Astrocyte of the cerebellum (primary cell): ENCODE measurements at regions not wholly inside any gene's neighbourhood (a gene's known extent, or its start where the extent isn't known, plus 50 kb on each side); places are given as distances from the start of the nearest gene placed in this dataset.
"Not testable (repeated sequence)": the region's sequence is repeated elsewhere in the genome, so short reads cannot be mapped to it uniquely, and the experiment has no call there.

ENCODE experiments used
- DNase-seq: peaks from one replicate; pipeline ENCODE4 v3.0.0-alpha.2; 2011; ENCODE audit warnings: low read depth
- H3K4me3 ChIP-seq: 2 replicates; pipeline ENCODE4 v1.5.1; 2011; ENCODE audit warnings: mild to moderate bottlenecking, low read depth, low read length, moderate library complexity
- in situ Hi-C: cut with HindIII; loops from 2 replicates; pipeline ENCODE4 v1.10.0; 2017; ENCODE audit warnings: low sequenced_read_pairs
- TF ChIP-seq, protein P1 (sequence below): IDR thresholded peaks from 2 replicates; pipeline ENCODE4 v1.5.1; 2012; ENCODE audit warnings: low read length, low read depth, moderate library complexity, mild to moderate bottlenecking; ENCODE audit errors: missing control alignments

- DNase-seq = no peak
- no peak overlapping the region for H3K4me3 ChIP-seq
- in situ Hi-C loops = no loop called here
- TF ChIP-seq, protein P1, sequence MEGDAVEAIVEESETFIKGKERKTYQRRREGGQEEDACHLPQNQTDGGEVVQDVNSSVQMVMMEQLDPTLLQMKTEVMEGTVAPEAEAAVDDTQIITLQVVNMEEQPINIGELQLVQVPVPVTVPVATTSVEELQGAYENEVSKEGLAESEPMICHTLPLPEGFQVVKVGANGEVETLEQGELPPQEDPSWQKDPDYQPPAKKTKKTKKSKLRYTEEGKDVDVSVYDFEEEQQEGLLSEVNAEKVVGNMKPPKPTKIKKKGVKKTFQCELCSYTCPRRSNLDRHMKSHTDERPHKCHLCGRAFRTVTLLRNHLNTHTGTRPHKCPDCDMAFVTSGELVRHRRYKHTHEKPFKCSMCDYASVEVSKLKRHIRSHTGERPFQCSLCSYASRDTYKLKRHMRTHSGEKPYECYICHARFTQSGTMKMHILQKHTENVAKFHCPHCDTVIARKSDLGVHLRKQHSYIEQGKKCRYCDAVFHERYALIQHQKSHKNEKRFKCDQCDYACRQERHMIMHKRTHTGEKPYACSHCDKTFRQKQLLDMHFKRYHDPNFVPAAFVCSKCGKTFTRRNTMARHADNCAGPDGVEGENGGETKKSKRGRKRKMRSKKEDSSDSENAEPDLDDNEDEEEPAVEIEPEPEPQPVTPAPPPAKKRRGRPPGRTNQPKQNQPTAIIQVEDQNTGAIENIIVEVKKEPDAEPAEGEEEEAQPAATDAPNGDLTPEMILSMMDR = no peak
Observed at GRCh38 chr18:71370671-71371445, 1082.0 kb downstream of the SOCS6 start.

- in situ Hi-C loops = no loop called here
- TF ChIP-seq, protein P1 = no peak
- no peak for DNase-seq
- no peak overlapping the region for H3K4me3 ChIP-seq
Observed at GRCh38 chr18:71370095-71370494, 1081.2 kb downstream of the SOCS6 start.

GRCh38 chr18:71362140-71362539 lies 1073.3 kb downstream of the SOCS6 start:
- no peak overlapping the region for H3K4me3 ChIP-seq
- in situ Hi-C loops = no loop called here
- TF ChIP-seq, protein P1 = no peak
- no peak for DNase-seq

DNA sequence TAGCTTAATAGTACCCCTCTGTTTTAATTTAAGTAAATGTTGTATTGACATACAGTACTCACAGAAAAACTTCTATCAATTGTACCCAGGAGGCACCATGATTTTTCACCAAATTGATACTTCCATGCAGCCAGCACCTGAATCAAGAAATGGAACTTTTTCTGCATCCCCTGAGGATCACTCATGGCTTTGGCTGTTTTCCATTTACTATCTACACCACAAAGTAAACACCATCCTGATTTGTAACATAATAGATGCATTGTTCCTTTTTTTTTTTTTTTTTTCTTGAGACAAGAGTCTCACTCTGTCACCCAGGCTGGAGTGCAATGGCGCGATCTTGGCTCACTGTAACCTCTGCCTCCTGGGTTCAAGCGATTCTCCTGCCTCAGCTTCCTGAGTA lies 1066.8 kb downstream of the SOCS6 start:
- DNase-seq, H3K4me3 ChIP-seq, in situ Hi-C loops: not testable (repeated sequence)

DNA sequence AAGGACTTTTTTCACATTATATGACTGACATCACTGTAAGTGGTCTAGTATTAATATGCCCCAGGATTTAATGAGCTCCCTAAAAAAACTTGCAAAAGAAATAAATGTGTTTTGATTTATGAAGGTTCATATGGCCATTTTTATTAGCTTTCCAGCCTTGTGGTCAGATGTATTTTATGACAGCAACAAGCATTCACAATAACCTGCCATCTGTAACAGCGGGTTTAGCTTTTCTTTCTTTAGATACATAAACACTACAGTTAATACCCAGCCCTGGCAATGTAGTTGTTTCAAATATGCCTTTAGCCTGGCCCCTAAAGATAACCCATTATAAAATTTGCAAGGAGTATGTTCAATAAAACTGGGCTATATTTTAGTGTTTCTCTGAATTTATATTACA lies 1063.8 kb downstream of the SOCS6 start:
- in situ Hi-C loops = no loop called here
- TF ChIP-seq, protein P1 = no peak
- DNase-seq = no peak
- no peak overlapping the region for H3K4me3 ChIP-seq

DNA sequence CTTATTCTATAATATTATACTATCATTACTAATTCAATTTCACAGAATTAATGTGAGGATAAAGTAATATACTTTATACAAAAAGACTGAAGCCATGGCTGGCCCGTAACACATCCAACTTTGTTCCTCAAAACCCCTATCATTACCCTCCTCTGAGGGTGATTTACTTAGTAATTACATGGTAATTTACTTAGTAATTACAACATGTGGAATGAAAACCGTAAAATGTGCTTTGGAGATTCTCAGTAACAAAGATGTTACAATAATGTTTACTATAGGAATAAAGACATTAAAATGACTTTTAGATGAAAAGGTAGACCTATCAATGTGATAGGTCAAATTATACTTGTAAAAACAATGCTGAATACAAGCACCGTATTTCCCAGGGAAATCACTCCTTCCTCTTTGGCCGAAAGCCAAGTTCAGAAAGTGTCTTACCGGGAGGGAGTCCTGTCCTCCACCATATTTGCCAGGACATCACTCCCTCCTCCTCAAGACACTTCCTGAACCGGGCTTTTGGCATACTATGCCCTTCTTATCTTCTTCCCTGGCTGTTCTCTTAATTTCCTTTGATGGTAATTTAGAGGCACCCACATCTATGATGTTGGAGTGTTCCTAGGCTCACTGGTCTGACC lies 1047.8 kb downstream of the SOCS6 start:
- no peak for DNase-seq
- H3K4me3 ChIP-seq = no peak overlapping the region
- TF ChIP-seq, protein P1 = no peak
- in situ Hi-C loops = no loop called here

DNA sequence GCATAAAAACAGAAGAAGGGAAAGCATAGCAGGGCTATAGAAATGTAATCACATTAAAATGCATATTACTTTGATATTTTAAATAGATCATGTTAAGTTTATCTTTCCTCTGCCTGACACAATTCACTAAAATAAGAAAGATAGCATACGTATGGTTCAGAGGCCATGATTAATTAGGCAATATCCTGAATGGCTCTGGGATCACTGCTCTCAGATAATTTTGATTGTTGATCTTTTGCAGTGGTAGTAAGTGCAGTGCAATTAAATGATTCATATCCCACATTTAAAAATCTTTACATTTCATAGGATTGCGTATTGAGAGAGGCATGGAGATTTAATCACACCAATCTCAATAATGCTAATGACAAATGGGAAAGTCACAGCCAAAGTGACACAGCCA lies 1040.7 kb downstream of the SOCS6 start:
- in situ Hi-C loops = no loop called here
- no peak overlapping the region for H3K4me3 ChIP-seq
- TF ChIP-seq, protein P1 = no peak
- DNase-seq = no peak
